Mesothelial cell of epicardium (in vitro differentiated cells): ENCODE measurements at regions not wholly inside any gene's neighbourhood (a gene's known extent, or its start where the extent isn't known, plus 50 kb on each side); places are given as distances from the start of the nearest gene placed in this dataset.

Experiments
- DNase-seq, 2 experiments: peaks; one replicate each; pipeline ENCODE4 v3.0.0; 2021; ENCODE audit warnings: low spot score in 2 of 2; ENCODE audit not compliant: unreplicated experiment in 2 of 2
- H3K27ac Mint-ChIP-seq: 2 replicates; pipeline ENCODE4 v1.8.0; 2021; ENCODE audit warnings: mixed read lengths
- H3K27me3 Mint-ChIP-seq: 2 replicates; pipeline ENCODE4 v1.8.0; 2021; ENCODE audit warnings: low read depth, mixed read lengths
- H3K36me3 Mint-ChIP-seq: 2 replicates; pipeline ENCODE4 v1.8.0; 2021; ENCODE audit warnings: mixed read lengths
- H3K4me1 Mint-ChIP-seq: 2 replicates; pipeline ENCODE4 v1.8.0; 2021; ENCODE audit warnings: mixed read lengths
- H3K4me3 Mint-ChIP-seq: 2 replicates; pipeline ENCODE4 v1.8.0; 2021; ENCODE audit warnings: mild to moderate bottlenecking, moderate library complexity, mixed read lengths
- H3K9me3 Mint-ChIP-seq: 2 replicates; pipeline ENCODE4 v1.8.0; 2021; ENCODE audit warnings: mixed read lengths
- TF ChIP-seq, protein P1 (sequence below): fragments of 200-600 bp; sonication (generic); IDR thresholded peaks from one replicate; pipeline ENCODE4 v1.5.0; 2021; ENCODE audit warnings: antibody characterized with exemption; ENCODE audit not compliant: unreplicated experiment

DNA sequence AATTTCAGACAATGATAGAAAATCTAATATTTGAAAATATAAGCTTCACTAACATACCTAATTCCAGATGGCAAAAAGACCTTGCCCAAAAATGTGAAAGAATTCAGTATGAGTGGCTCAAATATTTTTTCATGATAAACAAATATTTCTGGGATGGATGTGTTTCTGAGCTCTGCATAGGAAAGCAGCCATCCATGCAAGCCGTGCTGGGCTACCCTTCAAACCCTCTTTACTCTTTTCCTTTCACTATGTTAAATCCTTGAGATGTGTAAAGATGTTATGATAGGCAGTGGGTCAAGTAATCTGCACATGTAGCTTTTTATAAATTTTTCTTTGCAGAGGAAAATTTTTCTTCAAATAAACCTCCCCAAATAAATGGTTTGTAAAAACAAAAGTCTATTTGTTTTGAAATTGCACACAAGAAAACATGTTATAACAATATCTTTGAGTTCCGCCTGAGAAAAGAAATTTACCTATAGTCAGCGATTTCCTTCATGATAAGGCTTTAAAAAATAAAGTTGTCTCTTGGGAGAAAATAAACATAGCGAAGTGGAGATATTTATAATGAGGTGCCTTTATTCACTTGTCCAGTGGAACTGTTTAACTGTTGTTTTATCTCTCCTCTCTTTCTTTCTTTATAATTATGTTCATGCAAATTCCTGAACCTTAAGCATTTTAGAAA, 154.3 kb upstream of the PITX1 start:
- Mint-ChIP-seq H3K9me3 (no peaks in the 10 kb centered on the region), H3K36me3 (no peaks in the 10 kb centered on the region), H3K27me3 (peaks cover 23% of the 10 kb centered on the region), H3K4me1 (peaks cover 42% of the 10 kb centered on the region), H3K27ac (peak overlapping the region; percentile 88), H3K4me3 (peak overlapping the region; percentile 33)
- DNase-seq, result no peak
- TF ChIP-seq, protein P1, sequence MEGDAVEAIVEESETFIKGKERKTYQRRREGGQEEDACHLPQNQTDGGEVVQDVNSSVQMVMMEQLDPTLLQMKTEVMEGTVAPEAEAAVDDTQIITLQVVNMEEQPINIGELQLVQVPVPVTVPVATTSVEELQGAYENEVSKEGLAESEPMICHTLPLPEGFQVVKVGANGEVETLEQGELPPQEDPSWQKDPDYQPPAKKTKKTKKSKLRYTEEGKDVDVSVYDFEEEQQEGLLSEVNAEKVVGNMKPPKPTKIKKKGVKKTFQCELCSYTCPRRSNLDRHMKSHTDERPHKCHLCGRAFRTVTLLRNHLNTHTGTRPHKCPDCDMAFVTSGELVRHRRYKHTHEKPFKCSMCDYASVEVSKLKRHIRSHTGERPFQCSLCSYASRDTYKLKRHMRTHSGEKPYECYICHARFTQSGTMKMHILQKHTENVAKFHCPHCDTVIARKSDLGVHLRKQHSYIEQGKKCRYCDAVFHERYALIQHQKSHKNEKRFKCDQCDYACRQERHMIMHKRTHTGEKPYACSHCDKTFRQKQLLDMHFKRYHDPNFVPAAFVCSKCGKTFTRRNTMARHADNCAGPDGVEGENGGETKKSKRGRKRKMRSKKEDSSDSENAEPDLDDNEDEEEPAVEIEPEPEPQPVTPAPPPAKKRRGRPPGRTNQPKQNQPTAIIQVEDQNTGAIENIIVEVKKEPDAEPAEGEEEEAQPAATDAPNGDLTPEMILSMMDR, result no peak

DNA sequence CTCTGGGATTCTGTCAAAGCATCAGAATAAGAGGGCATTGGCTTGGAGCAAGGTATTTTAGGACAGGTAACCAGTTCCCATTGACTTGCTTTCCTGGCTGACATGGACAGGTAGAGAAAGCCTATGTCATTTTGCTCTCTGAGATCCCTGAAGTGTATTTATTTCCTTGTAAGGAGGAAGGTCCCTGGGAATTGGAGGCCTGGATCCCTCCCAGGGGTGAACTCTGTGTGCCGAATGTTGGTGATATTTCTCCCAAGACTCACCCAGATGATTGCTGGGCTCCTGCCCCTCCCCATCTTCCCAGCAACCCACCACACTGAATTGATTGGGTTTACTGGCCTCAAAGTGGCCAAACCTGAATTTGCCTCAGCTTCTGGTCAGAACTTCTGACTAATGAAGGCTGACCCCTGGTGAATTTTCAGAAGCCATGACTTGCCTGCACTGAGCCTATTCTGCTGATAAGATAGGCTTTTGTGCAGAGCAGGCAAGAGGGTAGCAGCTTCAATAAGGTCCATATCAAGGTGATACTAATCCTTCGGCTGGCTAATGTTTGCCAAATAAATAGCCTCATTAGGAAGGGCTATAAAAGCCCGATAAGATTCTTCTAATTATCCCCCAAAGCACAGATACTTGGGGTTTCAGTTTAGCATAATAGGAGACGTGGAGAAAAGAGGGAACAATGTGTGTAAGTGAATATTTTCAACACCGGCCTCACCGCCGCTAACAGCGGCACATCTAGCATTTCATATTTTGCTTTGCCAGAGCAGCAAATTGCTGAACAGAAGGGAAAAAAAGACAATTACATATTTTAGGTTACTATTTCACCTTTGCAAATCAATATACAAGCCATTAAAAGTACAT, 152.9 kb upstream of the PITX1 start:
- H3K4me3 Mint-ChIP-seq, result no peak overlapping the region
- peaks cover 35% of the 10 kb centered on the region for H3K4me1 Mint-ChIP-seq
- H3K9me3 Mint-ChIP-seq, result no peaks in the 10 kb centered on the region
- H3K27me3 Mint-ChIP-seq, result peaks cover 9% of the 10 kb centered on the region
- H3K36me3 Mint-ChIP-seq, result no peaks in the 10 kb centered on the region
- peak overlapping the region; percentile 36 for H3K27ac Mint-ChIP-seq
- TF ChIP-seq, protein P1, result no peak
- no peak for DNase-seq

DNA sequence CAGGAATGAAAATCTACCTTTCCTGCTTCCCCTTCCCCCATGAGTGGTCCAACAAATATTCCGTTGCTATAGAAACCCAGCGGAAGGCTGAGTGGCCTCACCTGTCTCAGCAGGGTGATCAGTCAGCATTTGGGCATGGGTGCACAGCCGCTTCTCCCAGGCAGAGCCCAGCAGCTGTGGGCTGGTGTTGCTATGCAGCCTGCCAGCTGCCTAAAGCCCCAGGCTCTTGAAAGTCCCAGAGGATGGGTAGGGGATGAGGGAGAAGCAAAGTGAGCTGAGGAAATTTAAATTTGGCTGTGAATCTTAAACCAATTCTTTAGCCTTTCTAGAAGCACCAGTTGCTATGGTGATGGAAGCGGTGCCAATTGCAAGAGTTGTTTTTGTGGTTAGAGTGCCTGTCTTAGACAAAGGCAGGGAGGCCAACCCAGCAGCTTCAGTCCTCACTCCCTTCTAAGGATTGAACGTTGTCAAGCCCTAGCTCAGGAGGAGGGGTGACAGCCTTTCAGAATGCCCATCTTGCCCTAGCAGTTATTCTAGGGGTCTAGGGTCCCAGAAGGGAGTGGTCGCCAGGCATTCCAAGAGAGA, 151.5 kb upstream of the PITX1 start:
- peaks cover 5% of the 10 kb centered on the region for H3K27me3 Mint-ChIP-seq
- peaks cover 27% of the 10 kb centered on the region for H3K4me1 Mint-ChIP-seq
- H3K4me3 Mint-ChIP-seq, result no peak overlapping the region
- H3K36me3 Mint-ChIP-seq, result no peaks in the 10 kb centered on the region
- TF ChIP-seq, protein P1, result no peak
- peak overlapping the region; percentile 4 for H3K27ac Mint-ChIP-seq
- H3K9me3 Mint-ChIP-seq, result no peaks in the 10 kb centered on the region
- no peak for DNase-seq

DNA sequence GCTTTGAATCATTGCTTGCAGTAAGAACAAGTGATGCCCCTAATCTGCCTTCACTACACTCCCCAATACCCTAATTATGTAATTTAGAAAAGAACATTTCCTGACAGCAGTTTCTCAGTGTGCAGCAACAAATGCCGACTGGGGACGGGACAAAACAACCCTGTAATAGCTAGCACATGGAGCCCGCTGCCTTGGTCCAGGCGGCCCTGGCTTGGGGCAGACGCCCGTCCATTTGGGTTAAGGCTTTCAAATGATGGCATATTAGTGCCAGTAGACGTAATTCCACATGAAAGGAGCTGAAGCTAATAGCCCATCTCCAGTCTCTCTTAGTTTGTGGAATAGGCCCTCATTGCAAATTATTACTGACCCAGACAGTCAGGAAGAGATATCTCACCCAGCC, 150.6 kb upstream of the PITX1 start:
- H3K27ac Mint-ChIP-seq, result no peak overlapping the region
- peaks cover 2% of the 10 kb centered on the region for H3K27me3 Mint-ChIP-seq
- H3K4me3 Mint-ChIP-seq, result no peak overlapping the region
- no peak for DNase-seq
- H3K9me3 Mint-ChIP-seq, result no peaks in the 10 kb centered on the region
- no peaks in the 10 kb centered on the region for H3K36me3 Mint-ChIP-seq
- H3K4me1 Mint-ChIP-seq, result peaks cover 20% of the 10 kb centered on the region
- TF ChIP-seq, protein P1, result no peak

DNA sequence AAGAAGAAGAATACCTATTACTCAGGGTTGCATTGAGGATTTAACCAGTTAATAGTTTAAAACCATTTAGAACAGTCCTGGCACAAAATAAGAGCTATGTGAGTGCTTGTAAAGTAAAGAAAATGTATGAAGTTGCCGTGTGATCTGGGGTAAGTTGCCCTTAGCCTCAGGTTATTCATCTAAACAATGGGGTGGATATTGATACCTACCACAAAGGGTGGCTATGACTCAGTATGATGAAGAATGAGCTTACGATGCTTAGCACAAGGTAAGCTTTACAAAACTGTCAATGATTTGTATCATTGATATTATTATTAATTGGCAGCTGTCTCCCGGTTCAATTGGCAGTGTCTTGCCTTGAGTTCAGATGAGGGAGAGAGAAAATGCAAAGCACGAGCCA, 149.4 kb upstream of the PITX1 start:
- TF ChIP-seq, protein P1, result no peak
- H3K4me1 Mint-ChIP-seq, result peaks cover 18% of the 10 kb centered on the region

More for the DNA sequence above, 149.4 kb upstream of the PITX1 start:
- no peak overlapping the region for H3K27ac Mint-ChIP-seq
- no peaks in the 10 kb centered on the region for H3K27me3 Mint-ChIP-seq
- no peak for DNase-seq
- H3K9me3 Mint-ChIP-seq, result no peaks in the 10 kb centered on the region
- H3K36me3 Mint-ChIP-seq, result no peaks in the 10 kb centered on the region
- H3K4me3 Mint-ChIP-seq, result no peak overlapping the region
